ENCODE measurements at regions not wholly inside any gene's neighbourhood (a gene's known extent, or its start where the extent isn't known, plus 50 kb on each side); places are given as distances from the start of the nearest gene placed in this dataset.

GRCh38 chr7:92930404-92930803 lies 94.0 kb upstream of the CDK6 start:
- Histone ChIP-seq H3K36me3 (no peaks in the 10 kb centered on the region), H3K4me1 (peaks cover 0 to 6% (median 0%) of the 10 kb centered on the region in 4 donors), H3K4me3 (no peak overlapping the region), H3K27ac (no peak overlapping the region), H3K27me3 (no peaks in the 10 kb centered on the region), H3K9me3 (peaks cover 0 to 20% (median 2%) of the 10 kb centered on the region in 4 donors)
- WGBS, 2 donors: 62 to 71% methylated on average over 1 of the region's 1 CpG
- TF ChIP-seq POLR2A (IDR thresholded peaks at IDR 0.05) (no peak), EP300 (IDR thresholded peaks at IDR 0.05) (no peak), CTCF (IDR thresholded peaks at IDR 0.05) (no peak)
- DNase-seq (ENCODE audit: low spot score in 2 of 2): no peak

GRCh38 chr7:92926697-92927044 lies 90.3 kb upstream of the CDK6 start:
- Histone ChIP-seq H3K4me3 (no peak overlapping the region), H3K27ac (no peak overlapping the region), H3K27me3 (no peaks in the 10 kb centered on the region), H3K9me3 (peaks cover 0 to 20% (median 2%) of the 10 kb centered on the region in 4 donors), H3K4me1 (peaks cover 0 to 6% (median 0%) of the 10 kb centered on the region in 4 donors), H3K36me3 (no peaks in the 10 kb centered on the region)
- no peak for DNase-seq (ENCODE audit: low spot score in 2 of 2)
- 85 to 93% methylated on average over 6 to 8 of the region's 8 CpGs for WGBS, 2 donors
- TF ChIP-seq CTCF (IDR thresholded peaks at IDR 0.05) (no peak), POLR2A (IDR thresholded peaks at IDR 0.05) (no peak), EP300 (IDR thresholded peaks at IDR 0.05) (no peak)

- no peak for DNase-seq (ENCODE audit: low spot score in 2 of 2)
- TF ChIP-seq CTCF (IDR thresholded peaks at IDR 0.05) (no peak), EP300 (IDR thresholded peaks at IDR 0.05) (no peak), POLR2A (IDR thresholded peaks at IDR 0.05) (no peak)
- no peaks in the 10 kb centered on the region for H3K36me3 ChIP-seq
- no peak overlapping the region for H3K27ac ChIP-seq
- peaks cover 0 to 20% (median 2%) of the 10 kb centered on the region in 4 donors for H3K9me3 ChIP-seq
- no peak overlapping the region for H3K4me3 ChIP-seq
- WGBS, 2 donors: 37 to 49% methylated on average over 6 to 9 of the region's 9 CpGs
- no peaks in the 10 kb centered on the region for H3K27me3 ChIP-seq
- peaks cover 0 to 6% (median 0%) of the 10 kb centered on the region in 4 donors for H3K4me1 ChIP-seq
Measured at GRCh38 chr7:92925876-92926696, 89.7 kb upstream of the CDK6 start.

- H3K27ac ChIP-seq: no peak overlapping the region
- TF ChIP-seq CTCF (IDR thresholded peaks at IDR 0.05): no peak
- TF ChIP-seq POLR2A (IDR thresholded peaks at IDR 0.05): no peak
- TF ChIP-seq EP300 (IDR thresholded peaks at IDR 0.05): no peak
- H3K27me3 ChIP-seq: no peaks in the 10 kb centered on the region
- 82 to 90% methylated on average over 9 to 15 of the region's 15 CpGs for WGBS, 2 donors
- DNase-seq (ENCODE audit: low spot score in 2 of 2): no peak
- peaks cover 0 to 10% (median 0%) of the 10 kb centered on the region in 4 donors for H3K9me3 ChIP-seq
- H3K4me1 ChIP-seq: peaks cover 0 to 6% (median 0%) of the 10 kb centered on the region in 4 donors
- no peaks in the 10 kb centered on the region for H3K36me3 ChIP-seq
- no peak overlapping the region for H3K4me3 ChIP-seq
Measured at GRCh38 chr7:92924800-92925199, 88.4 kb upstream of the CDK6 start.

- DNase-seq (ENCODE audit: low spot score in 2 of 2): no peak
- Histone ChIP-seq H3K36me3 (no peaks in the 10 kb centered on the region), H3K27me3 (no peaks in the 10 kb centered on the region), H3K27ac (no peak overlapping the region), H3K9me3 (no peaks in the 10 kb centered on the region), H3K4me3 (no peak overlapping the region), H3K4me1 (no peaks in the 10 kb centered on the region)
- TF ChIP-seq CTCF (IDR thresholded peaks at IDR 0.05) (no peak), EP300 (IDR thresholded peaks at IDR 0.05) (no peak), POLR2A (IDR thresholded peaks at IDR 0.05) (no peak)
Measured at GRCh38 chr7:92917230-92917629, 80.9 kb upstream of the CDK6 start.
